OCI-LY7 (cell line): ENCODE measurements at regions not wholly inside any gene's neighbourhood (a gene's known extent, or its start where the extent isn't known, plus 50 kb on each side); places are given as distances from the start of the nearest gene placed in this dataset.

ENCODE experiments used
- BruUV-seq: library from RNA; stranded (reverse); fragments of 400-500 nt; replicated peaks from 2 replicates; lab custom pipeline; 2021; lab: Mats Ljungman, UMichigan
- CTCF ChIA-PET: fragments of 300-600 bp; sonication (Branson Sonifier 250); formaldehyde crosslinking; loops from one replicate; lab custom pipeline; 2022; ENCODE audit warnings: antibody characterized with exemption; ENCODE audit not compliant: unreplicated experiment; lab: Charles Lee
- POLR2A ChIA-PET: fragments of 300-600 bp; sonication (Branson Sonifier 250); formaldehyde crosslinking; loops from one replicate; lab custom pipeline; 2022; ENCODE audit warnings: antibody characterized with exemption; lab: Charles Lee
- DNase-seq: peaks from one replicate; pipeline ENCODE4 v3.0.0-alpha.2; 2015; ENCODE audit warnings: low spot score
- H2AFZ ChIP-seq: fragments of 200-600 bp; sonication (generic), shearing (Covaris generic); 2 replicates; pipeline ENCODE4 v1.6.1; 2014; ENCODE audit warnings: mild to moderate bottlenecking, antibody characterized with exemption, low read length, moderate library complexity
- H3K27ac ChIP-seq: fragments of 200-600 bp; sonication (generic); 2 replicates; pipeline ENCODE4 v1.5.1; 2014; ENCODE audit warnings: mixed run types, low read depth, mild to moderate bottlenecking, moderate library complexity, low read length, inconsistent platforms; ENCODE audit not compliant: poor library complexity, severe bottlenecking
- H3K36me3 ChIP-seq: fragments of 200-600 bp; sonication (generic); 2 replicates; pipeline ENCODE4 v1.6.1; 2014; ENCODE audit warnings: mild to moderate bottlenecking, antibody characterized with exemption, low read length, moderate library complexity, mixed read lengths; ENCODE audit not compliant: insufficient read depth
- H3K4me1 ChIP-seq: fragments of 200-600 bp; sonication (generic); 2 replicates; pipeline ENCODE4 v1.5.1; 2014; ENCODE audit warnings: mild to moderate bottlenecking, low read length; ENCODE audit not compliant: insufficient read depth, poor library complexity, severe bottlenecking
- H3K4me2 ChIP-seq: fragments of 200-600 bp; sonication (generic); 2 replicates; pipeline ENCODE4 v1.6.1; 2014; ENCODE audit warnings: mild to moderate bottlenecking, low read length
- H3K4me3 ChIP-seq: fragments of 200-600 bp; sonication (generic); 2 replicates; pipeline ENCODE4 v1.5.1; 2014; ENCODE audit warnings: mild to moderate bottlenecking, low read depth, low read length; ENCODE audit not compliant: poor library complexity, severe bottlenecking
- H3K79me2 ChIP-seq: fragments of 200-600 bp; sonication (generic); 2 replicates; pipeline ENCODE4 v1.6.1; 2016; ENCODE audit warnings: low read depth, mild to moderate bottlenecking, low read length, moderate library complexity, mixed read lengths; ENCODE audit not compliant: insufficient read depth
- H3K9me2 ChIP-seq: fragments of 200-600 bp; sonication (generic); 2 replicates; pipeline ENCODE4 v1.6.1; 2016; ENCODE audit warnings: mild to moderate bottlenecking, low read length, mixed read lengths; ENCODE audit not compliant: insufficient read depth
- H3K9me3 ChIP-seq: fragments of 200-600 bp; sonication (generic); 2 replicates; pipeline ENCODE4 v1.6.1; 2014; ENCODE audit warnings: mild to moderate bottlenecking, mixed run types, low read length, mixed read lengths
- H4K20me1 ChIP-seq: fragments of 200-600 bp; sonication (generic); 2 replicates; pipeline ENCODE4 v1.6.1; 2014; ENCODE audit warnings: mild to moderate bottlenecking, antibody characterized with exemption, low read length, moderate library complexity, mixed read lengths; ENCODE audit not compliant: insufficient read depth
- EZH2phosphoT487 ChIP-seq: fragments of 200-600 bp; sonication (generic); IDR thresholded peaks from 2 replicates; pipeline ENCODE4 v1.6.1; 2018; ENCODE audit warnings: low read depth, borderline replicate concordance, mild to moderate bottlenecking, mixed run types, antibody characterized with exemption, low read length, moderate library complexity, mixed read lengths
- intact Hi-C: fragments of 100-400 bp; cut with micrococcal nuclease; formaldehyde crosslinking; loops from one replicate; pipeline ENCODE4 v1.10.0; 2022; ENCODE audit not compliant: unreplicated experiment
- TF ChIP-seq, protein P1 (sequence below): fragments of 200-600 bp; sonication (generic); conservative IDR thresholded peaks from 2 replicates; pipeline ENCODE4 v1.5.1; 2014; ENCODE audit warnings: mild to moderate bottlenecking, antibody characterized with exemption, low read length, moderate library complexity, mixed read lengths

DNA sequence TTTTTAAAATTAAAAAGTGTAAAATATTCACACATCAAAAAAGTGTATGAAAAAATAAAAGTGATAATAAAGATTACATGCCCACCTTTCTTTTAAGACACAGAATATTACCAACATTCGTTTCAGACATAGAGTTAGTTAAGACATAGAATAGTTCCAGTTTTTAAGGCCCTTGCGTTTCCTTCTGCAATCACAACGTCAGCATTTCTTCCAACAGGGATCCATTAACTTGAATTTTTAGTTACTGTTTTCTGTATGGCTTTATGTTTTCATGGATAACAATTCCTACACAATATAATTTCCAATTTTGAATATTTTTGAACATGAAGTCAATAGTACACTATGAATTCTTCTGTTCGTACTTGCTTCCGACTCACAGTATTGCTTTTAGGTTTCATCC, 170.8 kb upstream of the C11orf87 start:
- Histone ChIP-seq H3K4me3 (no peak overlapping the region), H3K27ac (no peak overlapping the region), H3K4me2 (no peak overlapping the region), H3K36me3 (no peaks in the 10 kb centered on the region), H2AFZ (no peak overlapping the region), H3K4me1 (no peaks in the 10 kb centered on the region), H3K79me2 (no peaks in the 10 kb centered on the region), H4K20me1 (no peaks in the 10 kb centered on the region), H3K9me2 (no peaks in the 10 kb centered on the region), H3K9me3 (no peaks in the 10 kb centered on the region)
- intact Hi-C loops = no loop called here
- no peak for DNase-seq
- POLR2A ChIA-PET = no interaction called here
- TF ChIP-seq, protein P1, sequence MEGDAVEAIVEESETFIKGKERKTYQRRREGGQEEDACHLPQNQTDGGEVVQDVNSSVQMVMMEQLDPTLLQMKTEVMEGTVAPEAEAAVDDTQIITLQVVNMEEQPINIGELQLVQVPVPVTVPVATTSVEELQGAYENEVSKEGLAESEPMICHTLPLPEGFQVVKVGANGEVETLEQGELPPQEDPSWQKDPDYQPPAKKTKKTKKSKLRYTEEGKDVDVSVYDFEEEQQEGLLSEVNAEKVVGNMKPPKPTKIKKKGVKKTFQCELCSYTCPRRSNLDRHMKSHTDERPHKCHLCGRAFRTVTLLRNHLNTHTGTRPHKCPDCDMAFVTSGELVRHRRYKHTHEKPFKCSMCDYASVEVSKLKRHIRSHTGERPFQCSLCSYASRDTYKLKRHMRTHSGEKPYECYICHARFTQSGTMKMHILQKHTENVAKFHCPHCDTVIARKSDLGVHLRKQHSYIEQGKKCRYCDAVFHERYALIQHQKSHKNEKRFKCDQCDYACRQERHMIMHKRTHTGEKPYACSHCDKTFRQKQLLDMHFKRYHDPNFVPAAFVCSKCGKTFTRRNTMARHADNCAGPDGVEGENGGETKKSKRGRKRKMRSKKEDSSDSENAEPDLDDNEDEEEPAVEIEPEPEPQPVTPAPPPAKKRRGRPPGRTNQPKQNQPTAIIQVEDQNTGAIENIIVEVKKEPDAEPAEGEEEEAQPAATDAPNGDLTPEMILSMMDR = no peak
- TF ChIP-seq EZH2phosphoT487 = no peak
- CTCF ChIA-PET = no interaction called here
- no TSS peak for BruUV-seq

GRCh38 chr11:109264128-109264527, 157.9 kb upstream of the C11orf87 start:
- intact Hi-C loops = no loop called here
- BruUV-seq = no TSS peak

More at GRCh38 chr11:109264128-109264527, 157.9 kb upstream of the C11orf87 start:
- Histone ChIP-seq H2AFZ (no peak overlapping the region), H3K36me3 (no peaks in the 10 kb centered on the region), H3K4me3 (no peak overlapping the region), H3K79me2 (no peaks in the 10 kb centered on the region), H3K27ac (no peak overlapping the region), H3K4me2 (no peak overlapping the region), H3K4me1 (no peaks in the 10 kb centered on the region), H3K9me2 (no peaks in the 10 kb centered on the region), H3K9me3 (no peaks in the 10 kb centered on the region), H4K20me1 (no peaks in the 10 kb centered on the region)
- DNase-seq = no peak
- TF ChIP-seq, protein P1 = no peak
- TF ChIP-seq EZH2phosphoT487 = no peak
- ChIA-PET CTCF (no interaction called here), POLR2A (no interaction called here)
